Muscle layer of duodenum (tissue), 2 donors: ENCODE measurements at regions not wholly inside any gene's neighbourhood (a gene's known extent, or its start where the extent isn't known, plus 50 kb on each side); places are given as distances from the start of the nearest gene placed in this dataset.

ENCODE experiments used
- H3K27ac ChIP-seq: one replicate; pipeline ENCODE4 v1.7.0; 2013; ENCODE audit warnings: mild to moderate bottlenecking, low read length
- H3K27me3 ChIP-seq: one replicate; pipeline ENCODE4 v1.7.0; 2013; ENCODE audit warnings: low read depth, mild to moderate bottlenecking, control low read depth, low read length
- H3K36me3 ChIP-seq, 2 donors: one replicate each; pipeline ENCODE4 v1.7.0; 2013; ENCODE audit warnings: low read length in 2 of 2, control low read depth in 1 of 2, mild to moderate bottlenecking in 1 of 2; ENCODE audit not compliant: insufficient read depth in 2 of 2, control insufficient read depth in 1 of 2
- H3K4me1 ChIP-seq, 2 donors: one replicate each; pipeline ENCODE4 v1.7.0; 2013; ENCODE audit warnings: low read length in 2 of 2, mild to moderate bottlenecking in 2 of 2, control low read depth in 1 of 2, moderate library complexity in 1 of 2; ENCODE audit not compliant: insufficient read depth in 2 of 2, control insufficient read depth in 1 of 2
- H3K4me3 ChIP-seq, 2 donors: one replicate each; pipeline ENCODE4 v1.7.0; 2013; ENCODE audit warnings: low read length in 2 of 2, low read depth in 1 of 2, mild to moderate bottlenecking in 1 of 2
- H3K9me3 ChIP-seq, 2 donors: one replicate each; pipeline ENCODE4 v1.7.0; 2013; ENCODE audit warnings: low read length in 2 of 2, control low read depth in 1 of 2, mild to moderate bottlenecking in 1 of 2; ENCODE audit not compliant: control insufficient read depth in 1 of 2
- donor health status: healthy.

DNA sequence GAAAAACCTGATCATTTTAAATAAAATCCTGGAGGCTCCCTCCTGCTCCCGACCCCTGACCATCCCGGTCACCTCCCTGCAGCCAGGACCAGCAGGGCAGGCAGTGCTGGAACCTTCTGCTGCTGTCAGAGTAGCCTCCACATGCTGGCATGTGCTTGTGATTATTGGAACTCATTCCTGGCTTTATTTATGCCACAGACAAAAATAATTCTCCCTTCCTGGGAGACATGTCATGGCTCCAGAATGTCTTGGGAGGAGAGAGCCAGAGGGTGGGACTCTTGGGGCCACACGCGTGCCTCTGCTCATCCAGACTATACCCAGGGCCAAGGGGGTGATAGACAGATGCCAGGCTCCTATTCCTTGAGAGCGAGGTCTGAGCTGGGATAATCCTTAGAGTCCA lies 183.6 kb upstream of the RAB4A start:
- Histone ChIP-seq H3K27ac (peak overlapping the region; percentile 8), H3K27me3 (no peaks in the 10 kb centered on the region), H3K9me3 (peaks cover 10 to 11% of the 10 kb centered on the region in 2 donors), H3K36me3 (no peaks in the 10 kb centered on the region), H3K4me3 (no peak overlapping the region), H3K4me1 (peaks cover 3 to 5% of the 10 kb centered on the region in 2 donors)

DNA sequence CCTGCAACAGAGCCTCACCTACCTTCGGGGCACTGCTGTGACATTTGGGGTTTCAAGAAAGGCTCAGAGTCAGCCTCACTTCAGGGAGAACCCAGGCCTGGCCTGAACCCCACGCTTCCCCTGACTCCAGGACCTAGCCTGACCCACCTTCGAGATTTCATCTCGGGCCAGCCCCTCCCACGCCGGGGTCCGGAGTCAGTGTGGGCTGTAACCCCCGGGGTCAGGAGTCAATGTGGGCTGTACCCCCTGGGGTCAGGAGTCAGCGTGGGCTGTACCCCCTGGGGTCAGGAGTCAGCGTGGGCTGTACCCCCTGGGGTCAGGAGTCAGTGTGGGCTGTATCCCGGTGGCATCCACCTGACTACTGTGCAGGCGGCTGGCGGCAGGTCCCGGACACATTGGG lies 183.0 kb upstream of the RAB4A start:
- H3K27me3 ChIP-seq, result no peaks in the 10 kb centered on the region
- H3K27ac ChIP-seq, result peak overlapping the region; percentile 8
- peaks cover 3 to 5% of the 10 kb centered on the region in 2 donors for H3K4me1 ChIP-seq
- H3K36me3 ChIP-seq, result no peaks in the 10 kb centered on the region
- peaks cover 5% of the 10 kb centered on the region in 2 donors for H3K9me3 ChIP-seq
- no peak overlapping the region for H3K4me3 ChIP-seq

- Histone ChIP-seq H3K4me1 (peaks cover 3 to 5% of the 10 kb centered on the region in 2 donors), H3K4me3 (no peak overlapping the region), H3K36me3 (no peaks in the 10 kb centered on the region), H3K27ac (no peak overlapping the region), H3K27me3 (no peaks in the 10 kb centered on the region), H3K9me3 (no peaks in the 10 kb centered on the region)
Observed at GRCh38 chr1:229088711-229089110, 182.2 kb upstream of the RAB4A start.

DNA sequence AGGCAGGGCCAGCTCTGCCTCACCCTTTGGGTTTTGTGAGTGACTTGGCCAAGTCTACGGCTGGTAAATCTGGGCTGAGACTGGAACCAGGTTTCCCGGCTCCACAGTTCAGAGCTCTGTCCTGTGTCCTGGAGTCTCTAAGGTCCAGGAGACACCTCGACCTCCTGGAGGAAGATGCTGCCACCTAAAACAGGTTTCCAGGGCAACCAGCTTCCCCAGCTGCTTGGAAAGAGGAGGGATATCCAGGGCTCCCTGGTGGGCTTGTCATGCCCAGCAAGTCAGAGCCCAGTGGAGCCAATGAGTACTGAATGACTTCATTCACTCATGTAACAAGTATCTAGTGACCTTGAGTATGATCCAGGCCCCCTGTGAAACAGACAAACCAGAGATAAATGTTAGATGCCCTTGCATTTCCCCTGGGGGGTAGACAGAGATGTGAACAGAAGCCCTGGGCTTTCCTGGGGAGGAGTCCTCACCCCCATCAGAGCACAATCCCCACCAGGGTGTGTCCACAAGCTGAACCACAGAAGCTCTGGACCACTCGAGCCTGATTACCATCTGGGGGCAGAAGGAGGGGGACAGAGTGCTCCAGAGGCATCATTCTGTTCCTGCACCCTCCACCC lies 181.2 kb upstream of the RAB4A start:
- H3K36me3 ChIP-seq, result no peaks in the 10 kb centered on the region
- H3K9me3 ChIP-seq, result no peaks in the 10 kb centered on the region
- no peaks in the 10 kb centered on the region for H3K27me3 ChIP-seq
- H3K4me3 ChIP-seq, result no peak overlapping the region
- no peak overlapping the region for H3K27ac ChIP-seq
- peaks cover 3 to 5% of the 10 kb centered on the region in 2 donors for H3K4me1 ChIP-seq

DNA sequence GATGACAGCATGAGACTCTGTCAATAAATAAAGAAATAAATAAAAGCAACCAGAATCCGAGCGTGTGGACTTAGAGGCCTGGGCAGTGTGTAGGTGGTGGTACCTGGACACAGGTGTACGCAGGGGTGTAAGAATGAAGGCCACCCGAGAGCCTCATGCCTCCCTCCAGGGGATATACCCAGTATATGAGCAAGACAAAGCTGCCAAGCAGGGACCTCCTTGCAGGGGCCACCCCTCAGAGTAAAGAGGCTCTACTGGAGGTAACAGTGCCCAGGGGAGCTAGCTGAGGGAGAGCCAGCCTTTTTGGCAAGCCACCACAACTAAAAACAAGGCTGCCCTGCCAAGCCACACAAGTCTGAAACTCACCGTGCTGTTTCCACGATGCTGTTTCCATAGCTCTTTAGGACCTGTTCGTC lies 179.2 kb upstream of the RAB4A start:
- no peaks in the 10 kb centered on the region for H3K9me3 ChIP-seq
- no peak overlapping the region for H3K27ac ChIP-seq
- no peaks in the 10 kb centered on the region for H3K27me3 ChIP-seq
- H3K4me3 ChIP-seq, result no peak overlapping the region
- H3K4me1 ChIP-seq, result peaks cover 0 to 3% of the 10 kb centered on the region in 2 donors
- H3K36me3 ChIP-seq, result no peaks in the 10 kb centered on the region

GRCh38 chr1:229092377-229093237 lies 178.3 kb upstream of the RAB4A start:
- H3K4me1 ChIP-seq, result no peaks in the 10 kb centered on the region
- no peaks in the 10 kb centered on the region for H3K36me3 ChIP-seq
- no peaks in the 10 kb centered on the region for H3K27me3 ChIP-seq
- H3K4me3 ChIP-seq, result no peak overlapping the region
- H3K9me3 ChIP-seq, result no peaks in the 10 kb centered on the region
- H3K27ac ChIP-seq, result no peak overlapping the region

GRCh38 chr1:229093238-229093540 lies 177.7 kb upstream of the RAB4A start:
- Histone ChIP-seq H3K27me3 (no peaks in the 10 kb centered on the region), H3K4me3 (no peak overlapping the region), H3K36me3 (no peaks in the 10 kb centered on the region), H3K9me3 (no peaks in the 10 kb centered on the region), H3K27ac (no peak overlapping the region), H3K4me1 (no peaks in the 10 kb centered on the region)

GRCh38 chr1:229093609-229094336 lies 177.1 kb upstream of the RAB4A start:
- Histone ChIP-seq H3K4me1 (no peaks in the 10 kb centered on the region), H3K4me3 (no peak overlapping the region)

DNA sequence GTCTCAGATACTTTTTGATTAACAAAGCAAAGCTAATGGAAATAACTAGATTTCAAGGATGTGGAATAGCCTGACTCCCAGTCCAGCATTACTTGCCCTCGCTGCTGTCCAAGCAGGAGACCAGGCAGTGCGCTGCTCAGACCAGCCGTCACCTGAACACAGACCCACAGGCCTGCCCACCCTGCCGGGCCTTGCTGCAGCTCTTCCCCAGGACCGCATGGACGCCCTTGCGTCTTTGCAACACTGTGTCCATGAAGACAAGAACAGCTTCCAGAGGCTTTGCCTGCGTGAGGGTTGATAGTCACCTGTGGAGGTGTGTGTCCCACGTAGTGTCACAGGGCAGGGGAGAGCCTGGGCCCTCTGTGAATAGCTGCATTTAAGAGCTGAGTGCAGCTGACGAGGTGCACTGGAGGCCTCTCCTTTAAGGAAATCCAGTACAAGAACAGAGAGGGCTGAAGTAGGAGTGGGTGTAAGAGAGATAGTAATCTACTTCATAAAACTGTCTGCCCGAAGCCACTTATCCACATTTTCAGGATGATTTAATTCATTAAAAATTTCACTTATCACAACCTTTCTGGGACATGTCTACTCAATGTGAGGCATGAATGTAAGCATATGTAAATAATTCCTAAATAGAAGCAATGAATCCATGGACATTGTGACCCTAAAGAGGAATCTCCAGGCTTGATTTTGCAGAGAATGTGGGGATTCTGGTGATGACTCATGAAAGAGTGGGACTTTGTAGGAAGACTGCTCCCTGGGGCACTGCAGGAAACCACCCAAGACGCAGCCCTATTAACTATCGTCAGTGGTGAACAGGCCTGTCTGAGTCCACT lies 176.2 kb upstream of the RAB4A start:
- no peaks in the 10 kb centered on the region for H3K27me3 ChIP-seq
- no peaks in the 10 kb centered on the region for H3K36me3 ChIP-seq
- no peak overlapping the region for H3K27ac ChIP-seq
- H3K4me1 ChIP-seq, result no peaks in the 10 kb centered on the region
- H3K4me3 ChIP-seq, result no peak overlapping the region
- no peaks in the 10 kb centered on the region for H3K9me3 ChIP-seq

More at GRCh38 chr1:229093609-229094336, 177.1 kb upstream of the RAB4A start:
- H3K36me3 ChIP-seq, result no peaks in the 10 kb centered on the region
- no peaks in the 10 kb centered on the region for H3K27me3 ChIP-seq
- H3K9me3 ChIP-seq, result no peaks in the 10 kb centered on the region
- no peak overlapping the region for H3K27ac ChIP-seq

- Histone ChIP-seq H3K4me1 (no peaks in the 10 kb centered on the region), H3K27ac (no peak overlapping the region)
Observed at GRCh38 chr1:229095325-229095724, 175.6 kb upstream of the RAB4A start.

GRCh38 chr1:229097356-229097755 lies 173.6 kb upstream of the RAB4A start:
- Histone ChIP-seq H3K4me3 (no peak overlapping the region), H3K36me3 (no peaks in the 10 kb centered on the region), H3K27ac (no peak overlapping the region), H3K27me3 (no peaks in the 10 kb centered on the region), H3K9me3 (no peaks in the 10 kb centered on the region), H3K4me1 (no peaks in the 10 kb centered on the region)

More at GRCh38 chr1:229095325-229095724, 175.6 kb upstream of the RAB4A start:
- Histone ChIP-seq H3K4me3 (no peak overlapping the region), H3K27me3 (no peaks in the 10 kb centered on the region), H3K9me3 (no peaks in the 10 kb centered on the region), H3K36me3 (no peaks in the 10 kb centered on the region)
